HG02885 (cell line): ENCODE measurements at regions not wholly inside any gene's neighbourhood (a gene's known extent, or its start where the extent isn't known, plus 50 kb on each side); places are given as distances from the start of the nearest gene placed in this dataset.

Experiments
- ATAC-seq: cut with Tn5 transposase; IDR thresholded peaks from one replicate; pipeline ENCODE4 v1.9.1; 2021; ENCODE audit warnings: mild to moderate bottlenecking; ENCODE audit not compliant: unreplicated experiment, poor library complexity

DNA sequence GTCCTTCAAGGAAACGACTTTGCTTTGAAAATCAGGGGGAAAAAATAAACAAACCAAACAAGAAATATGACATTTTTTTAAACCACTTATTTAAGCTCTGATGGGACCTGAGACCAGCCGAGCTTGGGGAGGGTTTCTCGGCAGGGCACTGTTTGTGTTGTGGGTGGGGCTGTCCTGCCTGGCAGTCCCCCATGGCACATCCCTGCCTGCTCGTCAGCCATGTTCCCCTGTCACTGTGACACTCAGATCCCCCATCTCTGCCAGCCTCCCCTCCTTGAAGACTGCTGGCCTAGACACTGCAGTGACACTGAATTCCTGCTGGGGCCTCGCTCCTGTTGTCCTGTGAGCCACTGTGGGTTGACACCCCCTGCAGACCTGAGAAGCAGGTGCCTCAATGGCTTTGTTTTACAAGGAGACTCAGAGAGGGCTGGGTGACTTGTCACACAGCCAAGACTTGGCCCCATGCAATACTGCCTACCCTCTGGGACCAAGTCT is 95.1 kb upstream of the PTPN1 start:
- no peak for ATAC-seq

DNA sequence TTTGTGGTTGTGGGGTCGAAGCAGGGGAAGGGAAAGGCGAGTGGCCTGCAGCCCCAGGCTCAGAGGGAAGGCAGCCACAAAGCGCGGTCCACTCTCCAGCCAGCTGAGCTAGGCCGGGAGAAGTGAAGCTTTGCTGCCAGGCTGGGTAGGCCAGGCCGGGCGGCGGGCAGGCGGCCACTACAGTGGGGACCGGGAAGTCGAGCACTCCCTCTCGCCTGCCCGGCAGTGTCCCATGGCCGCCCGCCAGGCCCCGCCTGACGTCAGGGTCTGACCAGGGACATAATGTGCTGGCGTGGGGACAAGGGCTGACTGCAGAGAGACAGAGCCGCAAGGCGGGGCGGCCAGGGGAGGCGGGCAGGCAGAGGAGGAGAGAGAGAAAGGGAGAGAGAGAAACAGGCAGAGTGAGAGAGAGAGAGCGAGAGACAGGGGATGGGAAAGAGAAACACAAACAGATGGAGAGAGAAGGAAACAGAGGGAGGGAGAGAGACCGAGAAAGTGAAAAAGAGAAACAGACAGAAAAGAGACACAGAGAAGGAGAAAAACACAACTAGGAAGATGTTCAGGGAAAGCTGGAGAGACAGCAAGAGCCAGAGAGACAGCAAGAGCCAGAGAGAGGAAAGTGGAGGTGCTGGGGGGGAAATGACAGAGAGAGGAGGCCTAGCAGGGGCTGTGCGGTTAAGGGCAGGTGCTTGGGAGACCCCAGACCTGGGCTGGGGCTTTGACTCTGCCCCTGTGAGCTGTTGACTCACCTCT is 94.5 kb upstream of the PTPN1 start:
- ATAC-seq = no peak

DNA sequence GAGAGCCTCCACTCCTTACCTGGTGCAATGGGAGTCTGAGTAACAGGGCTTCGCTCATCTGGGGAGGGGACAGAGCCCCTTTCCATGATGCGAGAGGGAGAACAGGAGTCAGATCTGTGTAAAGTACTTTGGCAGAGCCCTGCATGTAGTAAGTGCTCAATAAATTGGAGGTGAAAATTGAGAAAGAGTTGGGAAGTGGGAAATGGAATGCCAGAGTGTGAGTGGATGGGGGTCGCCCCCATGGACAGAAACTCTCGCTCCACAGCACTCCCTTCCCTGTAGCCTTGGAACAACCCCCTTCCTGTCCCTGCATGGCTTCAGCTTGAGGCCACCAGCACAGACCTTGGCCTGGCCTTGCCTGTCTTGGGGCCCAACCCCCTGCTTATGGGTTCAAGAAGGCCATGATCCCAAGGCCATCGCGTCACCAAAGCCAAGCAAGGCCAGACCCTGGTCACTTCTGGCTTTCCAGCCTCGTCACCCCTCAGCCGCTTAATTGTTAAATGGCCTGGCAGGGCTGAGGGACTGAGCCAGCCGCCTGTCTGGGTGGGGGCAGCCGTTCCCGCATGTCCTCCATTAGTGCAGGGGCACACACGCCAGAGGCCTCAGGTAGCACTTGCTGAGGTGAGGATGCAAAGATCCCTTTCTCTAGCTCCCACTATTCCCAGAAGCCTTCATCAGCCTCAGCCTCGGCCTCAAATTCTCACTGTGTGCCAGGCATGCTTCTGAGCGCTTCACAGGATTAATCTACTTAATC is 93.7 kb upstream of the PTPN1 start:
- ATAC-seq = no peak

DNA sequence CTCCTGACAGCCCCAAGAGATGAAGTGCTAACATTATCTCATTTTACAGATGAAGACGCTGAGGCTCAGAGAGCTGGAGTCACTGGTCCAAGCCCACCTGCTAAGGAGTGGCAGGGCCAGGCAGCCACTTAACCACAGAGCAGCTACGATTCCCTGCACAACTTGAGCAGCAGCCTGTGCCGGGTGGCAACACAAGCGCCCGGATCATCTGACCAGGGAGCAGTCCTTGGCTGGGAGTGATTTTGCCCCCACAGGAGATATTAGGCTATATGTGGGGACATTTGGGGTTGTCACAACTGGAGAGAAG is 93.2 kb upstream of the PTPN1 start:
- no peak for ATAC-seq

DNA sequence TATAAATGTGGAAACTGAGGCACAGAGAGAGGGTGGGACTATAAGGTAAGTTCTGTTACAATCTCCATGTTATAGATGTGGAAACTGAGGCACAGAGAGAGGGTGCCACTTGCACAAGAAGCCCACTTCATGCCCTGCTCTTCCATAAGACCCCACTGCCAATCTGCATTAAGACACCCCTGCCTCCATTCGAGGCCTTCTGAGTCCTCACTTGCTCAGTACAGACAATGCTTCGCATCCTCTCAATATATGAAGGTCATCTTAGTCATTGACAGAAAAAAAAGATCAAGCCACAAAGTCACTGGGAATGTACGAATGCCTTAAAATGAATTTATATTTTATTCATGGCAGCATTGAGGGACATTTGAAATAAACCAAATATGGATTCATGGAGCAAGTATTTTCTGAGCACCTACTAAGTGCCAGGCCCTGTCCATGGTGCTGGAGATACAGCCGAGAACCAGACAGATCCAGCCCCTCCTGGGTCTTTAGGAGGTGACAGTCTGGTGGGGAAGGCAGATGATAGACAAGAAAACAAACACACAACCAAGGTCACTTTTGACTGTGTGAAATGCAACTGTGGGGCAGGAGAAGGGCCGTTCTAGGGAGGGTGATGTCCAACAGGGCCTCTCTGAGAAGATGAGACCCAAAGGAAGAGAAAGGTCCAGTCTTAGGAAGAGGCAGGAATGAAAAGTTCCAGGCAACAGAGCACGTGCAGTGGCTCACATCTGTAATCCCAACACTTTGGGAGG is 92.5 kb upstream of the PTPN1 start:
- no peak for ATAC-seq

DNA sequence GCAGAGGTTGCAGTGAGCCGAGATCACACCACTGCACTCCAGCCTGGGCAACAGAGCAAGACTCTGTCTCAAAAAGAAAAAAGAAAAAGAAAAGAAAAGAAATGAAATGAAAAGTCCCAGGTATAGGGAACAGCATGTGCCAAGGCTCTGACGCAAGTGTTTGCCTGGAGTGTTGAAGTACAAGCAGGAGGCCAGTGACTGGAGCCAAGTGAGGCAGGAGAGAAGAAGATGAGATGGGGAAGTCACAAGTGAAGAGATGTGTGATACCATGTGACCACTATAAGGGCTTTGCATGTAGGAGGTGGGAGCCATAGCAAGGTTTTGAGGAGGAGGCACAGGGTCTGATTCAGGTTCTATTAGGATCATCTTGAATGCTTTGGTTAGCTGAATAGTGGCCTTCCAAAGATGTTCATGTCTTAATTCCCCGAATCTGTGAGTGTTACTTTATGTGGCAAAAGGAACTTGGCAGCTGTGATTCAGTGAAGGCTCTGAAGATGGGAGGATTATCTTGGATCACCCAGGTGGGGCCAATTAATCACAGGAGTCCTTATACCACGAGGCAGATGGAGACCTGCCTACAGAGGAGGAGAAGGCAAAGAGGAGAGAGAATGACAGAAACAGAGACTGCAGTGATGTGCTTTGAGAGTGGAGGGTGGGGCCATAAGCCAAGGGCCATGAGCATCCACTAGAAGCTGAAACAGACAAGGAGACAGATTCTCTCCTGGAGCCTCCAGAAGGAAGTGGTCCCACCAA is 91.1 kb upstream of the PTPN1 start:
- ATAC-seq = no peak

DNA sequence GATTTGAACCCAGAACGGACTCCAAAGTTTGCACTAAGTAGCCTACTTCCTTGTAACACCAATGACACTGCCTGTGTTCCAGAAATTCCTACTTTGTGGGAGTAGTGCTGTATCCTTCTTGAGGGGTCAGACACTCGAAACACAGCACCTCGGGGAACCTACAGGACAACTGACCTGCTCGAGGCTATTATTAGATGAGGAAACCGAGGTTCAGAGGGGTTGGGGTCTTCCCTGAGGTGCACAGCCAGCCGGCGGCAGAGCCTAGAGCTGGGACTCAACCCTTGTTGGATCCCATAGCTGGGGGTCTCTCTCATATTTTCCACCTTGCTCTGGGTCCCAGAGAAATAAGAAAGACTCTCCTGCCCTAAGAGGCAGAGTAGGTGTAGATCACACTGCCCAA is 89.8 kb upstream of the PTPN1 start:
- ATAC-seq = no peak

DNA sequence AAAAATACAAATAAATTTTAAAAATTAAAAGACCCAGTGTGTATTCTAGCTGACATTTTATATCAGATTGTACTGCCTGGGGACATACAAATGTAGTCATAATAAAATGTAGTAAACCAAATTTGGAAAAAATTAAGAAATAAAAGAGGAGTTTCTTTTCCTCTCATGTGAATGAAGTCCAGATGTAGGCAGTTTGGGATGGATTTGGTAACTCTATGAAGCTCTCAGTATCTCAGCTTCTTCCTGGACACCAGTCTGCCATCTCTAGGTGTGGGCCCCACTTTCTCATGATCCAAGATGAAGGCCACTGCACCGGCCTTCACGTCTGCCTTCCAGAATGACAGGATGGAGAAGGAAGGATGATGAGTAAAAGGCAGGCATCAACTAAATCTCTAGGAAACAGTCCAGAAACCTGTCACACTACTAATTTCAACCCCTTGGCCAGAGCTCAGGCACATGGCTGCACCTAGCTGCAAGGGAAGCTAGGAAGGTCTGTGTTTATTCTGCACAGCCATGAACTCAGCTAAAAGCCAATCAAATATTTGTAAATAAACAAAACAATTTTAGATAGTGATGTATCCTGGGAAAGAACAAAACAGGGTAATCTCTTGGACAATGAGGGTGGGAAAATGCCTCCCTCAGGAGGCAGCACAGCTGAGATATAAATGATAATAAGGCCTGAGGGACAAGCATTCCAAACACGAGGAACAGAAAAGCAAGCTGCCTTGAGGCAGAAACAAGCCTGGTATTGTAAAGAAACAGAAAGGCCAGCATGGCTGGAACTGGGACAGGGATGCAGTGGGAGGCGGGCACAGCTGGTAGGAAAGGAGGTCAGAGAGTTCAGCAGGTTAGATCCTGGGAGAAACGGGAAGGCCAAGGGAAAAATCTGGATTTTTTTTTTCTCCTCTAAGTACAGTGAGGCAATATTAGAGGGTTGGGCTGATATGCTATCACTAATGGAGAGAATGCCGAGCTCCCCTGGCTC is 88.5 kb upstream of the PTPN1 start:
- no peak for ATAC-seq

DNA sequence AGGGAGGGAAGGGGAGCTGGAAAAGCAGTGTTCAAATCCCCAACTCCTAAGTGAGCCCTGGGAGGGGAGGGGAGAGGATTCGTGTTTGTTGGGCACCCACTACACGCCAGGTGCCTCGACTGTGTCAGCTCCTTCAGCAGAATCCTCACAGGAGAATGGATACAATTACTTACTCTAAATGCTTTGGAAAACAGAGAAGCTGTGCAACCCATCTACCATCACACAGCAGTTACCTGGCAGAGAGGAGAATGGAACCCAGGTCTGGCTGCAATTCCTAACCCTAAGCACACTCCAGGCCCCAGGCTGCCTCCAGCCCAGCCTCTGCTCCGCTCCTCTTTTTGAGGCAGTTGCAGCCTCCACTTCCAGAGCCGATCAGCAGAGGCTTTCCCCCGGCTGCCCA is 86.4 kb upstream of the PTPN1 start:
- no peak for ATAC-seq

DNA sequence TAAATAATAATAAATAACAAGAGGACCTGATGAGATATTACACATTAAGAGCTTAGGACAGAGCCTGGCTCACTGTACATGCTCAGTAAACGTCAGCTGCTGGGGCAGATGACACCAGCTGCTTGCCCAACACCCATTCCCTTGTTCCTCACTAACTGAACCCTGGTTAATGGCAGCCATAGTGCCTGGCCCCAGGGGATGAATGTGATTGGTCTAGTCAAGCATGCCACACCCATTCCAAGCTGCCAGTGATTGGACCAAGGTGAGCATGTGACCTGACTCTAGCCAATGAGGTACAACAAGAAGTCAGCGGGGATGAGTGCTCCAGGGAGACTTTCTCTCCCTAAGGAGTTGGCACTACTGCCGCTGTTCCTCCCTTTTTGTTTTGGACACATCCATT is 85.1 kb upstream of the PTPN1 start:
- ATAC-seq = no peak

DNA sequence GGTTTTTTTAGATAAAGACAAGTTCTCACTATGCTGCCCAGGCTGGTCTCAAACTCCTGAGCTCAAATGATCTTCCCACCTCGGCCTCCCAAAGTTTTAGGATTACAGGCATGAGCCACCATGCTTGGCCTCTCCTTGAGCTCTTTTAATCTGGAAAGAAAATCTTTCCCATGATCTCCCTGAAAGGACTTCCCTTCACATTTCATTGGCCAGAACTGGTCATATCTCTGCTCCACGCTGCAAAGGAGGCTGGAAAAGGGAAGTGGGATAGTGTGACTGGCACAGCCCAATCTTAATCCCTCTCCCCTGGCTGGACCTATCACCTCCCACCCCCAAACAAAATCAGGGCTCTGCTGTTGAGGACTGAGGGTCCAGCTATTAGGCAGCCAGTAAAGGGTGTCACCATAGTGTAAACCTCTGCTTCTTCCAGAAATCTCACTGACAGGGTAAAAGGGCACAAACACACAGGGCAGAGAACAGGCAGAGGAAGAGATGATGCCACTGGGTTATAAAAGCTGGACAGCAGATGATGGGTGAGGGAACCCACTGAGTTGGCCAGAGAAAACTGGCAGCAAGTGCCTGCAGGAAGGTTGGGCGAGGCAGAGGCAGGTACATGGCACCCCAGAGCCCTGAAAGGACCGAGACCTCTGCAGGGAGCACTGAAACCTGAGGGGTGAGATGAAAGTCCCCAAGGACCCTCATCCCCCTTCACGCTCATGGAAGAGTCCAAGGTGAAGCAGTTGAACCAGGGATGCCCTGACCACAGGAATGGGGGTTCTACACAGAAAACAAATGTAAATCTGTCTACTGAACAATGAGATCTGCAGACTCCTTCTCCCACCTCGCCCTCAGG is 83.1 kb upstream of the PTPN1 start:
- no peak for ATAC-seq

DNA sequence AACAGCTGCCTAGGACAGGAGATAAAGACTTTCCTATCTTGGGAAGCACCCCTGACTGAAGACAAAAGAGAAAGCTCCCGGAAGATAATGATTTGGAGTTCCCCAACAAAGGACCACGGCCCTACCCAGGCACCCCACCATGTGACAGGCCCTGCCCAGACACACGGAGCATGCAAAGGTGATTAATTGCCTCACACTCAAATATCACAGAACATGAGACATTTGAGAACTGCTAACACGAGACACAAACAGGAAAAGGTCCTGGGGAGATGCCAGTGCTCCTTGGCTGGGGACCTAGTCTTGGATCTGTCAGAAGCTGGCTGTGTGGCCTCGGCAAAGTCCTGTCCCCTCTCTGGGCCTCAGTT is 82.5 kb upstream of the PTPN1 start:
- ATAC-seq = no peak

DNA sequence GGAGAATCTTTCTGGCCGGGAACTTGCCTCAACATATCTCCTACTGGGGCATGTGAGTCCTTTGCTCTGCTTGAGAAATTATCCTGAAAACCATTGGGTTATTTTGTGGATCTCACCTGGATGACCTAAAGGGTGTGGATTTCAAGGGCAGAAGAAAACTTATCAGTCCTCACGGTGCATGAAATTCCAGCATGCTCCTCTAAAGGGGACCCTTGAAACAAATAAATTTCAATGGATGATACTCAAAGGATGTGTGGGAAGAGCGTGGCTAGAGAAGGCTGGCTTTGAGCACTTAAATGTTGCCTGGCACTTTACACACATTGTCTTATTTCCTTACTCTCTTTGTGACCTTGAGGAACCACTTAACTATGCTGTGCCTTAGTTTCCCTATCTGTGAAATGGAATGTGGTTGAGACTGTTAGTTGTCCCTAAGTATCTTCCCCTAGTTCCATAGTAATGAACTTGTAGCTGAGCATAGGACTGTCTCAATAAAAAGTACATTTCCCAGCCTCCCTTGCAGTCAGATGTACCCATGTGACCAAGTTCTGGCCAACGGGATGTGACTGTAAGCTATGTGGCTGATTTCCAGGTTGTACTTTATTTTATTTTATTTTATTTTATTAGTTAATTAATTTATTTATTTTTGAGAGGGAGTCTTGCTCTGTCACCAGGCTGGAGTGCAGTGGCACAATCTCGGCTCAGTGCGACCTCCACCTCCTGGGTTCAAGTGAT is 81.9 kb upstream of the PTPN1 start:
- ATAC-seq = no peak

DNA sequence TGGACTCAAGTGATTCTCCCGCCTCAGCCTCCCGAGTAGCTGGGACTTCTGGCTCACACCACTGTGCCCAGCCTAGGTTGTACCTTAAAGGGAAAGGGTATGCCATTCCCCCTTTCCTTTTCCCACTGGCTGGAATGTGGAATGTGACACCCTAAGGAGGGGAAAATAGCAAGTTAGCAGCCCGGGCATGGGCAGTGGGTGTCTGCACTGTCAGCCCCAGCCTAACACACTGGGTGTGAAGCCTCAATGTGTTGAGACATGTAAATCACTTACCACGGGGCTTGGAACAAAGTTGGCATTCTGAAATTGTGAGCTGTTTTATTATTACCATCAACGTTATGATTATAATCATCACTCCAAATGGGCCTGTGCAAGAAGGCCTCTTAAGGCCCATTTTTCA is 80.8 kb upstream of the PTPN1 start:
- no peak for ATAC-seq

DNA sequence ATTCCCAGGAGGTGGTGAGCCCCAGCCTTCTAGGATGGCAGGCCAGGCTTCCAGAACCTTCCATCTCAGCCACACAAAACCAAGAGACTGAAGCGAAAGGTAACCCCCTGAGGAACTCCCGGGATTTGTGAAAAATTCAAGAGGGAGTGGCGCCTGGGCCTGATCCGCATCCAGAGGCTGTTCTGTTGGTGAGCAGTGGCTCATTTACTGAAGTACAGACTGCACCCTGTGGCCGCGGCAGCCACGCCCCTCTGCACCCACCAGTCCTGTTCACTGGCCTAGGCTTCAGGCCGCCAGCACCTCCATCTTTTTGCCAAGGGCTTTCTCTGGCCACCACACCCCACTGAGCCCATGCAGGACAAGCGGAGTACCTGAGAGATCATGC is 79.1 kb upstream of the PTPN1 start:
- ATAC-seq = no peak

DNA sequence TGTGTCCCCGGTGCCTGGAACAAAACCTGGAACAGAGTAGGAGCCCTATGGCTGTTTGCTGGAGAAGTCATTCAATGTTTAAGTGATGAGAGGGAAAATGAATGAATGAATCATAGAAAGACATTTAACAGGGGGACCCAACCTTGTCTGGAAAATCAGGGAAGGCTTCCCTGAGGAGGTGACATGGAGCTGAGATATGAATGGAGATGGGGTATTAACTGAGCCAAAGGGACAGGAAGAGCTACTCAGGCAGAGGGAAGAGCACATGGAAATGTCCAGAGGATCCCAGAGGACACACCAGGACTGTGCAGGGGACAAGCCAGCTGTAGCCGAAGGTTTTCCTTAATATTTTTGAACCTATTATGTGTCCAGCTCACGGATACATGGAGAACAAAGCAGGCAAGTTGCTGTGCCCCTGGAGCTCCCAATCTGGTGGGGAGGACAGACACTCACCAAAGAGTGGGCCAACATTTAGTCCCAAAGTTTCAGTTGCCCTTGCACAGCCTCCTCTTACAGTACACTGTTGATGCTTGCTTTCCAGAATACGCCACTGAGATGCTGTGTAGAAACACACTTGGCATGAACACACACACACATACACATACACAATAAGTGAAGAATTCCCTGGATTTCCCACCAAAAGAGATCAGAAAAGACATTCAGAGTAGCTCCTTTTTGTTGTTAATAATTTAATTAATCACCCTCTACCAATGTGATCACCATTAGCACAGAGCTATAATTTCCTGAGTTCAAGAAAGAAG is 77.0 kb upstream of the PTPN1 start:
- ATAC-seq = no peak

DNA sequence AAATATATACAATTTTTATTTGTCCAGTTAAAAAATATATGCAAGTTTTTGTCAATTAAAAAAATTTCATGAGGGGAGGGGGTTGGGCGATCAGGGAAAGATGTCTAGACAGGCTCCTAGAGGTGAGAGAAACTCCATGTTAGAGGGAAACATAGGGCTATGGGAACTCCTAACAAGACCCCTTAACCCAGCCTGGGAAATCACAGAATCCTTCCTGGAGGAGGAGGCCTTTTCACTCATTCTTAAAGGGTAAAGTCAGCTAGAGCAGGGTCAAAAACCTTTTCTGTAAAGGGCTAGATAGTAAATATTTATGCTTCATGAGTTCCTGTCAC is 75.9 kb upstream of the PTPN1 start:
- ATAC-seq = no peak
